ENCODE measurements at regions not wholly inside any gene's neighbourhood (a gene's known extent, or its start where the extent isn't known, plus 50 kb on each side); places are given as distances from the start of the nearest gene placed in this dataset.
A peak's percentile ranks its signal among the peaks of the same experiment; 100 is the strongest.

- Histone ChIP-seq H4K5ac (ENCODE audit: low read length) (no peak overlapping the region), H3K4me2 (ENCODE audit: low read length) (no peak overlapping the region), H3K4me3 (ENCODE audit: low read length) (no peak overlapping the region), H2BK120ac (ENCODE audit: low read depth, low read length) (no peak overlapping the region), H3K18ac (ENCODE audit: low read length) (no peak overlapping the region), H3K27ac (ENCODE audit: low read depth, low read length) (no peak overlapping the region), H3K4ac (ENCODE audit: low read depth, low read length) (no peak overlapping the region), H4K8ac (ENCODE audit: low read depth, low read length) (no peak overlapping the region), H3K4me1 (ENCODE audit: control insufficient read depth, low read depth, low read length) (no peaks in the 10 kb centered on the region), H3K79me2 (ENCODE audit: control insufficient read depth, insufficient read depth, low read length) (no peaks in the 10 kb centered on the region), H3K36me3 (ENCODE audit: control insufficient read depth, insufficient read depth, low read length) (no peaks in the 10 kb centered on the region), H3K79me1 (ENCODE audit: low read length) (no peaks in the 10 kb centered on the region), H3K9ac (ENCODE audit: low read length) (no peak overlapping the region), H2BK5ac (ENCODE audit: low read length) (no peak overlapping the region), H2BK15ac (replicated peaks; ENCODE audit: low read depth) (no peak overlapping the region), H3K27me3 (ENCODE audit: insufficient read depth, low read length, poor library complexity) (no peaks in the 10 kb centered on the region), H3K23ac (ENCODE audit: low read length) (no peak overlapping the region), H3K56ac (ENCODE audit: low read length) (no peak overlapping the region), H2AK5ac (ENCODE audit: low read length) (no peak overlapping the region)
- WGBS (ENCODE audit: extremely low coverage, insufficient coverage, low lambda C conversion rate): no CpG with 5 or more reads among the region's 1 CpG
- DNase-seq: no peak
Measured at GRCh38 chrX:55981603-55982002, 250.6 kb upstream of the KLF8 start.

- Histone ChIP-seq H3K23ac (ENCODE audit: low read length) (no peak overlapping the region), H3K4ac (ENCODE audit: low read depth, low read length) (no peak overlapping the region), H2BK120ac (ENCODE audit: low read depth, low read length) (no peak overlapping the region), H3K4me3 (ENCODE audit: low read length) (no peak overlapping the region), H3K79me2 (ENCODE audit: control insufficient read depth, insufficient read depth, low read length) (no peaks in the 10 kb centered on the region), H3K27ac (ENCODE audit: low read depth, low read length) (no peak overlapping the region), H3K18ac (ENCODE audit: low read length) (no peak overlapping the region), H3K56ac (ENCODE audit: low read length) (no peak overlapping the region), H2AK5ac (ENCODE audit: low read length) (no peak overlapping the region), H2BK5ac (ENCODE audit: low read length) (no peak overlapping the region), H3K27me3 (ENCODE audit: insufficient read depth, low read length, poor library complexity) (no peaks in the 10 kb centered on the region), H3K4me1 (ENCODE audit: control insufficient read depth, low read depth, low read length) (no peaks in the 10 kb centered on the region), H2BK15ac (replicated peaks; ENCODE audit: low read depth) (no peak overlapping the region), H4K8ac (ENCODE audit: low read depth, low read length) (no peak overlapping the region), H3K36me3 (ENCODE audit: control insufficient read depth, insufficient read depth, low read length) (no peaks in the 10 kb centered on the region), H3K79me1 (ENCODE audit: low read length) (no peaks in the 10 kb centered on the region), H3K4me2 (ENCODE audit: low read length) (no peak overlapping the region), H4K5ac (ENCODE audit: low read length) (no peak overlapping the region), H3K9ac (ENCODE audit: low read length) (no peak overlapping the region)
- DNase-seq: no peak
- no CpG with 5 or more reads among the region's 3 CpGs for WGBS (ENCODE audit: extremely low coverage, insufficient coverage, low lambda C conversion rate)
Measured at GRCh38 chrX:55996649-55997048, 235.5 kb upstream of the KLF8 start.

- Histone ChIP-seq H3K79me2 (ENCODE audit: control insufficient read depth, insufficient read depth, low read length) (no peaks in the 10 kb centered on the region), H3K4ac (ENCODE audit: low read depth, low read length) (no peak overlapping the region)
Measured at GRCh38 chrX:56000174-56000573, 232.0 kb upstream of the KLF8 start.

GRCh38 chrX:56000729-56001128 lies 231.4 kb upstream of the KLF8 start:
- no peaks in the 10 kb centered on the region for H3K36me3 ChIP-seq (ENCODE audit: control insufficient read depth, insufficient read depth, low read length)
- no peak overlapping the region for H2BK15ac ChIP-seq (replicated peaks; ENCODE audit: low read depth)
- no peaks in the 10 kb centered on the region for H3K79me1 ChIP-seq (ENCODE audit: low read length)
- H3K27me3 ChIP-seq (ENCODE audit: insufficient read depth, low read length, poor library complexity): no peaks in the 10 kb centered on the region
- H3K18ac ChIP-seq (ENCODE audit: low read length): no peak overlapping the region
- no peak overlapping the region for H3K23ac ChIP-seq (ENCODE audit: low read length)
- no peak overlapping the region for H3K27ac ChIP-seq (ENCODE audit: low read depth, low read length)
- H3K4me2 ChIP-seq (ENCODE audit: low read length): no peak overlapping the region
- no peak overlapping the region for H3K4me3 ChIP-seq (ENCODE audit: low read length)
- H2BK5ac ChIP-seq (ENCODE audit: low read length): no peak overlapping the region
- no peak overlapping the region for H2AK5ac ChIP-seq (ENCODE audit: low read length)
- H2BK120ac ChIP-seq (ENCODE audit: low read depth, low read length): no peak overlapping the region
- DNase-seq: peak; percentile 11
- H3K4me1 ChIP-seq (ENCODE audit: control insufficient read depth, low read depth, low read length): no peaks in the 10 kb centered on the region
- no peak overlapping the region for H3K56ac ChIP-seq (ENCODE audit: low read length)
- no peak overlapping the region for H4K5ac ChIP-seq (ENCODE audit: low read length)
- H3K79me2 ChIP-seq (ENCODE audit: control insufficient read depth, insufficient read depth, low read length): no peaks in the 10 kb centered on the region
- no peak overlapping the region for H4K8ac ChIP-seq (ENCODE audit: low read depth, low read length)
- H3K4ac ChIP-seq (ENCODE audit: low read depth, low read length): no peak overlapping the region
- no peak overlapping the region for H3K9ac ChIP-seq (ENCODE audit: low read length)

More at GRCh38 chrX:56000174-56000573, 232.0 kb upstream of the KLF8 start:
- no peak overlapping the region for H4K5ac ChIP-seq (ENCODE audit: low read length)
- H2BK15ac ChIP-seq (replicated peaks; ENCODE audit: low read depth): no peak overlapping the region
- no peaks in the 10 kb centered on the region for H3K4me1 ChIP-seq (ENCODE audit: control insufficient read depth, low read depth, low read length)
- H3K36me3 ChIP-seq (ENCODE audit: control insufficient read depth, insufficient read depth, low read length): no peaks in the 10 kb centered on the region
- no peaks in the 10 kb centered on the region for H3K79me1 ChIP-seq (ENCODE audit: low read length)
- no peak overlapping the region for H4K8ac ChIP-seq (ENCODE audit: low read depth, low read length)
- H3K9ac ChIP-seq (ENCODE audit: low read length): no peak overlapping the region
- no peak overlapping the region for H2AK5ac ChIP-seq (ENCODE audit: low read length)
- no CpG with 5 or more reads among the region's 1 CpG for WGBS (ENCODE audit: extremely low coverage, insufficient coverage, low lambda C conversion rate)
- no peak overlapping the region for H3K27ac ChIP-seq (ENCODE audit: low read depth, low read length)
- H3K4me2 ChIP-seq (ENCODE audit: low read length): no peak overlapping the region
- no peak for DNase-seq
- no peak overlapping the region for H2BK5ac ChIP-seq (ENCODE audit: low read length)
- H3K23ac ChIP-seq (ENCODE audit: low read length): no peak overlapping the region
- no peak overlapping the region for H3K56ac ChIP-seq (ENCODE audit: low read length)
- no peak overlapping the region for H2BK120ac ChIP-seq (ENCODE audit: low read depth, low read length)
- H3K27me3 ChIP-seq (ENCODE audit: insufficient read depth, low read length, poor library complexity): no peaks in the 10 kb centered on the region
- no peak overlapping the region for H3K18ac ChIP-seq (ENCODE audit: low read length)
- H3K4me3 ChIP-seq (ENCODE audit: low read length): no peak overlapping the region

GRCh38 chrX:56025872-56026571 lies 206.1 kb upstream of the KLF8 start:
- Histone ChIP-seq H3K4ac (ENCODE audit: low read depth, low read length) (no peak overlapping the region), H4K5ac (ENCODE audit: low read length) (no peak overlapping the region), H3K79me2 (ENCODE audit: control insufficient read depth, insufficient read depth, low read length) (no peaks in the 10 kb centered on the region), H3K36me3 (ENCODE audit: control insufficient read depth, insufficient read depth, low read length) (no peaks in the 10 kb centered on the region), H3K18ac (ENCODE audit: low read length) (no peak overlapping the region), H3K23ac (ENCODE audit: low read length) (no peak overlapping the region), H3K27me3 (ENCODE audit: insufficient read depth, low read length, poor library complexity) (no peaks in the 10 kb centered on the region), H3K27ac (ENCODE audit: low read depth, low read length) (no peak overlapping the region), H3K79me1 (ENCODE audit: low read length) (no peaks in the 10 kb centered on the region), H3K4me3 (ENCODE audit: low read length) (no peak overlapping the region), H2BK15ac (replicated peaks; ENCODE audit: low read depth) (no peak overlapping the region), H2BK120ac (ENCODE audit: low read depth, low read length) (no peak overlapping the region), H2BK5ac (ENCODE audit: low read length) (no peak overlapping the region), H3K4me1 (ENCODE audit: control insufficient read depth, low read depth, low read length) (no peaks in the 10 kb centered on the region), H4K8ac (ENCODE audit: low read depth, low read length) (no peak overlapping the region), H3K56ac (ENCODE audit: low read length) (peak overlapping the region; percentile 34), H3K9ac (ENCODE audit: low read length) (no peak overlapping the region), H2AK5ac (ENCODE audit: low read length) (no peak overlapping the region), H3K4me2 (ENCODE audit: low read length) (no peak overlapping the region)
- WGBS (ENCODE audit: extremely low coverage, insufficient coverage, low lambda C conversion rate): no CpG with 5 or more reads among the region's 11 CpGs
- DNase-seq: no peak

GRCh38 chrX:56026815-56027214 lies 205.3 kb upstream of the KLF8 start:
- Histone ChIP-seq H3K79me2 (ENCODE audit: control insufficient read depth, insufficient read depth, low read length) (no peaks in the 10 kb centered on the region), H3K4me3 (ENCODE audit: low read length) (no peak overlapping the region), H2AK5ac (ENCODE audit: low read length) (no peak overlapping the region), H3K4me1 (ENCODE audit: control insufficient read depth, low read depth, low read length) (no peaks in the 10 kb centered on the region), H3K27me3 (ENCODE audit: insufficient read depth, low read length, poor library complexity) (no peaks in the 10 kb centered on the region), H4K5ac (ENCODE audit: low read length) (no peak overlapping the region), H3K56ac (ENCODE audit: low read length) (no peak overlapping the region), H2BK15ac (replicated peaks; ENCODE audit: low read depth) (no peak overlapping the region), H3K9ac (ENCODE audit: low read length) (no peak overlapping the region), H2BK120ac (ENCODE audit: low read depth, low read length) (no peak overlapping the region), H3K4me2 (ENCODE audit: low read length) (no peak overlapping the region), H3K27ac (ENCODE audit: low read depth, low read length) (no peak overlapping the region), H4K8ac (ENCODE audit: low read depth, low read length) (no peak overlapping the region), H3K36me3 (ENCODE audit: control insufficient read depth, insufficient read depth, low read length) (no peaks in the 10 kb centered on the region), H2BK5ac (ENCODE audit: low read length) (no peak overlapping the region), H3K79me1 (ENCODE audit: low read length) (no peaks in the 10 kb centered on the region), H3K23ac (ENCODE audit: low read length) (no peak overlapping the region), H3K18ac (ENCODE audit: low read length) (no peak overlapping the region), H3K4ac (ENCODE audit: low read depth, low read length) (no peak overlapping the region)
- no peak for DNase-seq
- no CpG with 5 or more reads among the region's 4 CpGs for WGBS (ENCODE audit: extremely low coverage, insufficient coverage, low lambda C conversion rate)
